Calu3 (cell line): ENCODE measurements at regions not wholly inside any gene's neighbourhood (a gene's known extent, or its start where the extent isn't known, plus 50 kb on each side); places are given as distances from the start of the nearest gene placed in this dataset.

ENCODE experiments used
- BruUV-seq: library from RNA; stranded (reverse); fragments of 400-500 nt; replicated peaks from 2 replicates; lab custom pipeline; 2021; lab: Mats Ljungman, UMichigan
- CTCF ChIA-PET: fragments of 300-600 bp; sonication (Branson Sonifier 250); formaldehyde crosslinking; loops from one replicate; lab custom pipeline; 2022; ENCODE audit warnings: antibody characterized with exemption; lab: Charles Lee
- DNase-seq: peaks from one replicate; pipeline ENCODE4 v3.0.0; 2022
- H3K27ac Mint-ChIP-seq: one replicate; pipeline ENCODE4 v1.8.0; 2022; ENCODE audit warnings: mixed read lengths; ENCODE audit not compliant: unreplicated experiment
- H3K27me3 Mint-ChIP-seq: one replicate; pipeline ENCODE4 v1.8.0; 2022; ENCODE audit warnings: mixed read lengths; ENCODE audit not compliant: unreplicated experiment
- H3K36me3 Mint-ChIP-seq: one replicate; pipeline ENCODE4 v1.8.0; 2022; ENCODE audit warnings: mild to moderate bottlenecking, moderate library complexity, mixed read lengths; ENCODE audit not compliant: insufficient read depth, unreplicated experiment
- H3K4me1 Mint-ChIP-seq: one replicate; pipeline ENCODE4 v1.8.0; 2022; ENCODE audit warnings: mild to moderate bottlenecking, low read depth, mixed read lengths; ENCODE audit not compliant: unreplicated experiment
- H3K4me3 Mint-ChIP-seq: one replicate; pipeline ENCODE4 v1.8.0; 2022; ENCODE audit warnings: mild to moderate bottlenecking, low read depth, moderate library complexity, mixed read lengths; ENCODE audit not compliant: unreplicated experiment
- H3K9me3 Mint-ChIP-seq: one replicate; pipeline ENCODE4 v1.8.0; 2022; ENCODE audit warnings: low read depth, mixed read lengths; ENCODE audit not compliant: unreplicated experiment
- intact Hi-C: fragments of 100-400 bp; cut with micrococcal nuclease; formaldehyde crosslinking; loops from one replicate; pipeline ENCODE4 v1.10.0; 2022; ENCODE audit not compliant: unreplicated experiment
- TF ChIP-seq, protein P1 (sequence below): fragments of 200-600 bp; IDR thresholded peaks from one replicate; pipeline ENCODE4 v1.8.0; 2022; ENCODE audit warnings: antibody characterized with exemption; ENCODE audit not compliant: unreplicated experiment

DNA sequence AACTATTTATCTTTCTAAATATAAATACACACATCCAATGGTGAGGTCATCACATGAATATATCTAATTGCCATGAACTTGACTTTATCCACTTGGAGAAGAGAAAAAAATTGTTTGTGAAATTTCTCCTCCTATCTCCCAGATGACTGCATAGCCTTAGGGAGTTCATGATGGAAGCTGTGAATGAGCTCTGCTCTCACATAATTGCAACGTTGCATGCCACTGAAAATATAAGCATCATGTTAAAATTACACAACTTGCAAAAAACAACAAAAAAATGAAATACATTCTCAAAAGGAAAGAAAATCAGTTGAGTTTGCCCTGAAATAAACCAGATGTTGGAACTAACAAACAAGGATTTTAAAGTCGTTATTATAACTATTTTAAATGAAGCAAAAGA, 50.6 kb upstream of the OSR1 start:
- H3K27ac Mint-ChIP-seq: no peak overlapping the region
- intact Hi-C loops: no loop called here
- CTCF ChIA-PET: no interaction called here
- H3K36me3 Mint-ChIP-seq: no peaks in the 10 kb centered on the region
- no peak overlapping the region for H3K4me3 Mint-ChIP-seq
- TF ChIP-seq, protein P1, sequence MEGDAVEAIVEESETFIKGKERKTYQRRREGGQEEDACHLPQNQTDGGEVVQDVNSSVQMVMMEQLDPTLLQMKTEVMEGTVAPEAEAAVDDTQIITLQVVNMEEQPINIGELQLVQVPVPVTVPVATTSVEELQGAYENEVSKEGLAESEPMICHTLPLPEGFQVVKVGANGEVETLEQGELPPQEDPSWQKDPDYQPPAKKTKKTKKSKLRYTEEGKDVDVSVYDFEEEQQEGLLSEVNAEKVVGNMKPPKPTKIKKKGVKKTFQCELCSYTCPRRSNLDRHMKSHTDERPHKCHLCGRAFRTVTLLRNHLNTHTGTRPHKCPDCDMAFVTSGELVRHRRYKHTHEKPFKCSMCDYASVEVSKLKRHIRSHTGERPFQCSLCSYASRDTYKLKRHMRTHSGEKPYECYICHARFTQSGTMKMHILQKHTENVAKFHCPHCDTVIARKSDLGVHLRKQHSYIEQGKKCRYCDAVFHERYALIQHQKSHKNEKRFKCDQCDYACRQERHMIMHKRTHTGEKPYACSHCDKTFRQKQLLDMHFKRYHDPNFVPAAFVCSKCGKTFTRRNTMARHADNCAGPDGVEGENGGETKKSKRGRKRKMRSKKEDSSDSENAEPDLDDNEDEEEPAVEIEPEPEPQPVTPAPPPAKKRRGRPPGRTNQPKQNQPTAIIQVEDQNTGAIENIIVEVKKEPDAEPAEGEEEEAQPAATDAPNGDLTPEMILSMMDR: no peak
- no peaks in the 10 kb centered on the region for H3K27me3 Mint-ChIP-seq
- peaks cover 8% of the 10 kb centered on the region for H3K4me1 Mint-ChIP-seq
- DNase-seq: no peak
- no TSS peak for BruUV-seq
- H3K9me3 Mint-ChIP-seq: no peaks in the 10 kb centered on the region

GRCh38 chr2:19408592-19408991, 50.2 kb upstream of the OSR1 start:
- BruUV-seq: no TSS peak
- H3K27ac Mint-ChIP-seq: no peak overlapping the region

More at GRCh38 chr2:19408592-19408991, 50.2 kb upstream of the OSR1 start:
- Mint-ChIP-seq H3K9me3 (no peaks in the 10 kb centered on the region), H3K4me3 (no peak overlapping the region), H3K36me3 (no peaks in the 10 kb centered on the region), H3K4me1 (peaks cover 8% of the 10 kb centered on the region), H3K27me3 (no peaks in the 10 kb centered on the region)
- CTCF ChIA-PET: no interaction called here
- intact Hi-C loops: no loop called here
- TF ChIP-seq, protein P1: no peak
- no peak for DNase-seq
